ENCODE measurements at regions not wholly inside any gene's neighbourhood (a gene's known extent, or its start where the extent isn't known, plus 50 kb on each side); places are given as distances from the start of the nearest gene placed in this dataset.
A peak's percentile ranks its signal among the peaks of the same experiment; 100 is the strongest.

DNA sequence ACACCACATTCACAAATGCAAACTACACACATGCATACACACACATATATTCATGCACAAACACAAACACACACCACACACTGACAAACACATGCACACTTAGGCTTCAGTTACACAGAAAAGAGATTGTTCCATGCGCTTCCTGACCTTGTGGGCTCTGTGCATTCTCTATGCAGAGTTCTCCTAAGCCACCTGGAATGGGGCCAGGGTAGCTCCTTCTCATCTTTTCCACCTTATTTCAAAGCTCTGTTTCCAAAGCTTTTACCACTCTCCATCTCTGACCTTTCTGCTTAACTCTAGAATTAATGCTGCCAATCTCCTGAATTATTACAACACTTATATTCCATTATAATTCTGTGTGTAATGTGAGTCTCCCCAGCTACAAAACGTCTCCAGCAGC, 522.3 kb upstream of the MYT1L start:
- Histone ChIP-seq H3K9me3 (no peaks in the 10 kb centered on the region), H3K9ac (no peak overlapping the region), H3K4me2 (no peak overlapping the region), H3K4me3 (no peak overlapping the region), H3K27ac (no peak overlapping the region), H4K20me1 (no peaks in the 10 kb centered on the region), H3K36me3 (no peaks in the 10 kb centered on the region), H3K27me3 (no peaks in the 10 kb centered on the region), H3K4me1 (peaks cover 8% of the 10 kb centered on the region)
- TF ChIP-seq Cebpa-rat (IDR thresholded peaks at IDR 0.05) = no peak

DNA sequence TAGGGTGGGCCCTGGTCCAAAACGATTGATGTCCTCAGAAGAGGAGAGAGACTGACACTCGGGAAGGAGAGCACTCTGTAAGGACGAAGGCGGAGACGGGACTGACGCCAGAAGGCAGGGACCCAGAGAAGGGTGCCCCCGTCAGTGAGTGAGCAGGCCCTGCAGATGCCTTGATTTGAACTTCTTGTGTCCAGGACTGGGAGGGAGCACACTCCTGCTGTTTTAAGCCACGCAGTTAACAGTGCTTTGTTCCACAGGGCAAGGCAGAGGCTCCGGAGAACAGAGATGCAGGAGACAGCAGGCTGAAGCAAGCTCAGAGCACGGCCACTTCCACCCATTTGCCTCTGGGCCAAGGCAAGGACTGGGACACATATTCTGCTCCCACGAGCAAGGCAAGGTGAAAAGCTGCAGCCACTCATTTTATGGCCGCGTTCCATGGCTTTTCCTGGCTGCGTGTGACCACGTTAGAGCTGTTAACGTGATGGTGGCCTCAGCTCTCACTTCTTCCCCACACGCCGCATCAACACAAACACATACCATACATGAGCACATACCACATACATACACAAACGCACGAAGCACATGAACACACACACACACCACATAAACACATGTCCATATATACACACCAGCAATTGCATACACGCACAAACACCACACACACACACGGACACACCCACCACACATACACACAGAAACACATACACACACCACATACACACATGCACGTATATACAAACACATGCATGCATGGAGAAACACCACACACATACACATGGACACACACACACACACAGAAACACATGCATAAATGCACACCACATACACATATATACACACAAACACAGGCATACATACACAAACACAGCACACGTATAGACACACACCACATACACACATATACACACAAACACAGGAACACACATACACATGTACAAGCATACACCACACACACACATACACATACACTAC, 521.0 kb upstream of the MYT1L start:
- TF ChIP-seq Cebpa-rat (IDR thresholded peaks at IDR 0.05) = no peak

DNA sequence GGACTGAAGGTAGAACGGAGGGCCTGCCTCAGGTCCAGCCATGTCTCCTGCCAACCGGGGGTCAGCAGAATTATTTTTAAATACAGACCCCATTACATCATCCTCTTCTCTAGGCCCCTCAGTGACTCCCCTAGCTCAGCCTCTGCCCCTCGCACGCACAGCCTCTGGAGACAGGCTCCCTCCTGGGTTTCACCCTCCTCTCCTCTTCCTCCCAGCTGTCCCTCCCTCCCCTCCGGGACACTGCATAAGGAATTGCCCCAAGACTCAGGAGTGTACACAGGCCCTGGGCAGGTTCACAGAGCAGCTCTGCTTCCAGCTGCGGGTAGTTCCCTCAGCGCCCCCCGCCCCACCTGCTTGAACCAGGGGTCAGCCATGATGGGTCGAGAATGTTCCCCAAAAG, 520.2 kb upstream of the MYT1L start:
- no peaks in the 10 kb centered on the region for H4K20me1 ChIP-seq
- no peak overlapping the region for H3K27ac ChIP-seq

More for the DNA sequence above, 521.0 kb upstream of the MYT1L start:
- Histone ChIP-seq H3K4me3 (no peak overlapping the region), H3K27me3 (no peaks in the 10 kb centered on the region), H3K4me1 (peaks cover 8% of the 10 kb centered on the region), H3K36me3 (no peaks in the 10 kb centered on the region), H4K20me1 (no peaks in the 10 kb centered on the region), H3K9me3 (no peaks in the 10 kb centered on the region), H3K9ac (no peak overlapping the region), H3K4me2 (no peak overlapping the region), H3K27ac (no peak overlapping the region)

DNA sequence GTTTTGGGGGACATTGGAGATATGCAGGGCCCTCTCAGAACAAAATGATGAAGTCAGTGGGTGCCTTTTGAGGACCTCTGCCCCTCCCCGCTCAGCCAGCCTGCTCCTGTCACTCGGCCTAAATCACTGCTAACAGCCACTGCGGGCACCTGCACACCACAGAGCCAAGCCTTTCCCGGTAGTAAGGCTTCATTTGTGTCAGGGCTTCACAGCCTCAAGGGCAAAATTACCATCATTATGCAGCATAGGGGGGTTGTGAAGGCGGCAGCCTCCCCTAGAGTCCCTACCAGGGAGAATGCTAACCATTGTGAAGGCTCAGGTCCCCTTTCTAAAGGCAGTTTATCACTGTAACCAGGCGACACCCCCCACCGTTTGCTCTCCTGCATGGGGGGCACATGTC, 519.8 kb upstream of the MYT1L start:
- no peak overlapping the region for H3K27ac ChIP-seq
- TF ChIP-seq Cebpa-rat (IDR thresholded peaks at IDR 0.05) = no peak
- no peak overlapping the region for H3K4me2 ChIP-seq
- no peak overlapping the region for H3K4me3 ChIP-seq
- no peak overlapping the region for H3K9ac ChIP-seq
- H3K27me3 ChIP-seq = no peaks in the 10 kb centered on the region
- no peaks in the 10 kb centered on the region for H3K9me3 ChIP-seq
- peaks cover 8% of the 10 kb centered on the region for H3K4me1 ChIP-seq
- H3K36me3 ChIP-seq = no peaks in the 10 kb centered on the region
- H4K20me1 ChIP-seq = no peaks in the 10 kb centered on the region

More for the DNA sequence above, 520.2 kb upstream of the MYT1L start:
- Histone ChIP-seq H3K4me3 (no peak overlapping the region), H3K27me3 (no peaks in the 10 kb centered on the region), H3K9ac (no peak overlapping the region), H3K4me1 (peaks cover 8% of the 10 kb centered on the region), H3K4me2 (no peak overlapping the region), H3K9me3 (no peaks in the 10 kb centered on the region), H3K36me3 (no peaks in the 10 kb centered on the region)
- no peak for TF ChIP-seq Cebpa-rat (IDR thresholded peaks at IDR 0.05)

DNA sequence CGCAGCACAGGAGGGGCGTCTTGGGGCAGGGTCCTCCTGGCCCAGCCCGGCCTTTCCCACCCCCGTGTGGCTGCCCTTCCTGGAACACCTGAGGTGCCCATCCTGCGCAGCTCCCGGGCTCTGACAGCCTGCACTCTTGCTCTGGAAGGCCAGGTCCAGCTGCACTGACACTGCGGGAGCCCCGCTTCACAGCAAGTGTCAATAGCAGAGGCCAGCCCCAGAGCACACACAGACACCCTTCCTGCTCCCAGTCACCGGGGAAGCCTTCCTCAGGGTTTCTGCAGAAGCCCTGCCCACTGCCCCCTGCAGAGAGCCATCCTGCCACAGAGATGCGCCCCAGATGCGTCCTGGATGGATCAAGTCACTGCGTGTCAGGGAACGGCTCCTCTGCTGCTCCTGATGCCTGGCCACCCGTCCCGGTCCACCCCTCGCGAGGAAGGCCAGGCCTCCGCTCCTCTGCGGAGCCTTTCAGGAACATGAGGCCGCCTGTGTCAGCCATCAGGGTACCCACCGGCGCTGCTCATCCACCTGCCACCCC, 519.2 kb upstream of the MYT1L start:
- Histone ChIP-seq H3K9ac (no peak overlapping the region), H3K9me3 (no peaks in the 10 kb centered on the region)

DNA sequence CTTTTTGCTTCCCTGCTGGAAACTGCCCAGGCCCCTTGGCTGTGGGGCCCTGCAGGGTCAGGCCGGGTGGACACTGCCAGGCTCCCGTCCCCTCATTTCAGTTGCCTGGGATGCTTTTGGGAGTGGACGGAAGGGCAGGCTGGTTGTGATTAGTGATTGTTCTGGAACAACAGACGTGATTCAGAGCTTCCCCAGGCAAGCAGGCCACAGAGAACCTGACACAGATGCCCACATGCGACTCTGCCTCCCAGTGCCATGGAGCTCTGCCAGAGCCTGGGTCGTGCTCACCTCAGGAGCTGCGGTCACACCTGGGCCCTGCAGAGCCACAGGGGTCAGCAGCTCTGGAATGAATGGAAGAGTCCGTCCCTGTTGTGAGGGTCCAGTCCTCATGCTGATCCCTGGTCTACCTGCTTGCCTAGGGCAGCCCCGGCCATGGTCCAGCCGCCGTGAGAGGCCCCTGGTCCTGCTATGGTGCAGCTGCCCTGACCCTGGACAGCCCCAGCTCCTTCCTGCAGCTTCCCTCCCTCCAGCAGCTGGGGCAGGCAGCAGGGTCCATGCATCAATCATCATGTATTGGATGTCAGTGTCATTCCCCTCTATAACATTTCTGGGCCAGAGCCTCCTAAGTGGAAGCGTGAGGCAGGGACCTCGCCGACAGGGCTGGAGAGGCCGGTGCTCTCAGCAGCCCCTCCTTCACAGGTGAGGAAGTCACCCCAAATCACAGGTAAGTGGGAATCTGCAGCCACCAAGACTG, 518.6 kb upstream of the MYT1L start:
- Histone ChIP-seq H3K27me3 (no peaks in the 10 kb centered on the region), H4K20me1 (no peaks in the 10 kb centered on the region), H3K4me1 (peaks cover 8% of the 10 kb centered on the region), H3K9ac (no peak overlapping the region), H3K27ac (no peak overlapping the region), H3K9me3 (no peaks in the 10 kb centered on the region), H3K36me3 (no peaks in the 10 kb centered on the region), H3K4me3 (no peak overlapping the region), H3K4me2 (peak overlapping the region; percentile 28; the same call in 1 of the 2 replicates)
- TF ChIP-seq Cebpa-rat (IDR thresholded peaks at IDR 0.05) = no peak

More for the DNA sequence above, 519.2 kb upstream of the MYT1L start:
- no peaks in the 10 kb centered on the region for H3K27me3 ChIP-seq
- H3K4me3 ChIP-seq = no peak overlapping the region
- TF ChIP-seq Cebpa-rat (IDR thresholded peaks at IDR 0.05) = no peak
- H3K4me1 ChIP-seq = peaks cover 8% of the 10 kb centered on the region
- no peak overlapping the region for H3K27ac ChIP-seq
- no peaks in the 10 kb centered on the region for H4K20me1 ChIP-seq
- no peak overlapping the region for H3K4me2 ChIP-seq
- H3K36me3 ChIP-seq = no peaks in the 10 kb centered on the region

DNA sequence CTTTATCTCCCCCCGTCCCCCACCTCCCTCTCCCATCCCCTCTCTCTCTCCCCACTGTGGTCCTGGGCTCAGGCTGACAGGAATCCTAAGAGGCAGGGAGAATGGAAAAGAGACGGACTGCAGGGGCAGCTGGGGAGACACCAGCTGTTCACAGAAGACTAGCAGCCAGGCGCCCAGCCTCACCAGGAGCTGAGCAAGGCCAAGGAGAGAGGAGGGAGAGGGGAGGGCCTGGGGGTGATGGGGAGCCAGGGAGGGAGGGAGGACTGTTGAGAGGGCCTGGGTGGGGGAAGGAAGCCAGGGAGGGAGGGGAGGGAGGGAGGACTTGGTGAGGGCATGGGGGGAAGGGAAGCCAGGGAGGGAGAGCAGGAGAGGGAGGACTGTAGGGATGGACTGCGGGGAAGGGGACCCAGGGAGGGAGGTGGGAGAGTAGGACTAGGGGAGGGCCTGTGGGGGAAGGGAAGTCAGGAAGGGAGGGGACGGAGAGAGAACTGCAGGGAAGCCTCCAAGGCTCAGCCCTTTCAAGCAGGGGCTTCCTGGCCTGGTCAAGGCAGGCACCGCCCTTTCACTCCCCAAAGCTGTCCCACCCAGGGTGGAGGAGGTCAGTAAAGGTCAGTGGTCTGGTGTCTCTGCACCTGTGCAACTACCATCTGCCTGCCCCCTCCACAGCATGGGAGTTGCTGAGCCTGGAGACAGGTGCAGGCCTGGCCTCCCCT, 517.7 kb upstream of the MYT1L start:
- Histone ChIP-seq H3K4me2 (peak overlapping the region; percentile 28; the same call in 1 of the 2 replicates), H3K9me3 (no peaks in the 10 kb centered on the region), H3K4me1 (peaks cover 8% of the 10 kb centered on the region), H3K4me3 (no peak overlapping the region), H3K36me3 (no peaks in the 10 kb centered on the region), H4K20me1 (no peaks in the 10 kb centered on the region), H3K9ac (no peak overlapping the region), H3K27ac (no peak overlapping the region), H3K27me3 (no peaks in the 10 kb centered on the region)
- TF ChIP-seq Cebpa-rat (IDR thresholded peaks at IDR 0.05) = no peak

DNA sequence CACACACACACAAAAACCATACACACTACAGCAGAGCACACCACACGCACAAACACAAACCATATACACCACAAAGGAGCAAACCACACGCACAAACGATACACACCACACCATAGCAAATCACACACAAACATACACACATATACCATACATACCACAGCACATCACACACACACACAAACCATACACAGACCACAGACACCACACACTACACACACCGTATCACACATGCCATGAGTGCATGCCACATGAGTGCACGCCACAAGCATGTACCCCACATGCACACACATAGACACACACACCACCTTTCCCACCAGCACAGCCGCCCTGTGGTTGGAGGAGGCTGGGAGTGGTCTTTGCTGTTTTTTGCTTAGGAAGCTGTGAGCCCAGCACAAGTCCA, 517.1 kb upstream of the MYT1L start:
- Histone ChIP-seq H3K4me3 (no peak overlapping the region), H3K4me1 (peaks cover 8% of the 10 kb centered on the region), H3K36me3 (no peaks in the 10 kb centered on the region), H4K20me1 (no peaks in the 10 kb centered on the region), H3K27ac (no peak overlapping the region), H3K4me2 (no peak overlapping the region), H3K9me3 (no peaks in the 10 kb centered on the region), H3K9ac (no peak overlapping the region), H3K27me3 (no peaks in the 10 kb centered on the region)
- no peak for TF ChIP-seq Cebpa-rat (IDR thresholded peaks at IDR 0.05)

DNA sequence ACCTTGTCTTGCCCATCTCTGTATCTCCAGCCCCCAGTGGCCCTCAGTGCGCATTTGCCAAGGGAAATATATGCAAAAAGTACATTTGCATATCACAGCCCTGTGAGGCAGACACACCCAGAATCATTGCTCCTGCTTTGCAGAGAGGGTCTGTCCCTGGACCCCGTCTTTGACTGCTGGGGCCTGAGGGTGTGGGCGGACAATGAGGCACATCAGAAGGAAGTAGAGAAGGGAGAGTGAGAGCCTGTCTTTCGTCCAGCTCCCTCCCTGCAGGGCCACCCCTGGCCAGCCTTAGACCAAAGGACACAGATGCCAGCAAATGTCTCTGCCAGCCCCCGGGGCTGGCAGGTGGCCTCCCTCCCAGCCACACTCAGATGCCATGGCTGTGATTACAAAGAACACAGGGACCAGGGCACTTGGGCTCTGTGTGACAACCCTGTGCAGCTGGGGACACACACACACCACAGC, 516.2 kb upstream of the MYT1L start:
- Histone ChIP-seq H3K27ac (no peak overlapping the region), H3K36me3 (no peaks in the 10 kb centered on the region), H3K4me1 (peaks cover 8% of the 10 kb centered on the region), H3K9me3 (no peaks in the 10 kb centered on the region), H3K9ac (no peak overlapping the region), H4K20me1 (no peaks in the 10 kb centered on the region), H3K4me3 (no peak overlapping the region), H3K4me2 (no peak overlapping the region), H3K27me3 (no peaks in the 10 kb centered on the region)
- TF ChIP-seq Cebpa-rat (IDR thresholded peaks at IDR 0.05) = no peak
